ENCODE measurements at regions not wholly inside any gene's neighbourhood (a gene's known extent, or its start where the extent isn't known, plus 50 kb on each side); places are given as distances from the start of the nearest gene placed in this dataset.

- Histone ChIP-seq H3K4me3 (ENCODE audit: low read depth, low read length) (no peak overlapping the region), H3K27me3 (ENCODE audit: control insufficient read depth, insufficient read depth, low read length) (no peaks in the 10 kb centered on the region), H3K36me3 (ENCODE audit: control insufficient read depth, insufficient read depth, low read length) (no peaks in the 10 kb centered on the region)
- FAIRE-seq (no peak), DNase-seq (ENCODE audit: low read depth) (no peak)
- no peak for TF ChIP-seq CTCF (IDR thresholded peaks at IDR 0.05; ENCODE audit: insufficient read depth, low read length, severe bottlenecking)
Observed at GRCh38 chr4:46649390-46649789, 259.5 kb upstream of the GABRA2 start.

- Histone ChIP-seq H3K27me3 (ENCODE audit: control insufficient read depth, insufficient read depth, low read length) (no peaks in the 10 kb centered on the region), H3K36me3 (ENCODE audit: control insufficient read depth, insufficient read depth, low read length) (no peaks in the 10 kb centered on the region), H3K4me3 (ENCODE audit: low read depth, low read length) (no peak overlapping the region)
- peak; percentile 23 for TF ChIP-seq CTCF (IDR thresholded peaks at IDR 0.05; ENCODE audit: insufficient read depth, low read length, severe bottlenecking)
- FAIRE-seq (peak; percentile 60), DNase-seq (ENCODE audit: low read depth) (peak; percentile 29)
Observed at GRCh38 chr4:46648088-46648744, 258.3 kb upstream of the GABRA2 start.

GRCh38 chr4:46645126-46645525, 255.2 kb upstream of the GABRA2 start:
- Histone ChIP-seq H3K36me3 (ENCODE audit: control insufficient read depth, insufficient read depth, low read length) (no peaks in the 10 kb centered on the region), H3K4me3 (ENCODE audit: low read depth, low read length) (no peak overlapping the region), H3K27me3 (ENCODE audit: control insufficient read depth, insufficient read depth, low read length) (no peaks in the 10 kb centered on the region)
- FAIRE-seq (no peak), DNase-seq (ENCODE audit: low read depth) (no peak)
- TF ChIP-seq CTCF (IDR thresholded peaks at IDR 0.05; ENCODE audit: insufficient read depth, low read length, severe bottlenecking) = no peak

Data from bronchial epithelial cell (primary cell).